Body of pancreas (tissue), 4 donors: ENCODE measurements at regions not wholly inside any gene's neighbourhood (a gene's known extent, or its start where the extent isn't known, plus 50 kb on each side); places are given as distances from the start of the nearest gene placed in this dataset.

Experiments
- ATAC-seq: fragments of 150-250 bp; one replicate; pipeline ENCODE4 v1.9.1; 2016
- DNase-seq, 4 donors: peaks; one replicate each; pipeline ENCODE4 v3.0.0-alpha.2; 2019
- H3K27ac ChIP-seq, 4 donors: fragments of 200-600 bp; sonication (generic); 1 replicate in 3 of 4; 2 replicates in 1 of 4; pipeline versions ENCODE4 v1.5.1 to v1.6.1; 2016 to 2019; ENCODE audit warnings: mild to moderate bottlenecking in 1 of 4, mixed read lengths in 1 of 4, moderate library complexity in 1 of 4
- H3K27me3 ChIP-seq, 2 donors: fragments of 200-600 bp; sonication (generic); one replicate each; pipeline ENCODE4 v1.6.0; 2016; ENCODE audit warnings: mild to moderate bottlenecking in 1 of 2
- H3K36me3 ChIP-seq, 2 donors: fragments of 200-600 bp; sonication (generic); replicated peaks in 1 of 2; 2 replicates each; pipeline ENCODE4 v1.5.1; 2016; ENCODE audit warnings: low read depth in 2 of 2; ENCODE audit not compliant: insufficient read depth in 1 of 2
- H3K4me1 ChIP-seq: fragments of 200-600 bp; sonication (generic); one replicate; pipeline ENCODE4 v1.6.0; 2016
- H3K4me3 ChIP-seq, 2 donors: fragments of 200-600 bp; sonication (generic); 1 replicate in 1 of 2; 2 replicates in 1 of 2; pipeline ENCODE4 v1.5.1; 2016 to 2019
- H3K9me3 ChIP-seq, 3 donors: fragments of 200-600 bp; sonication (generic); 1 replicate in 2 of 3; 2 replicates in 1 of 3; pipeline ENCODE4 v1.5.1; 2016
- POLR2A ChIP-seq, 3 donors: fragments of 450-650 bp; IDR thresholded peaks; one replicate each; pipeline ENCODE4 v1.6.1; 2016; ENCODE audit warnings: antibody characterized with exemption in 3 of 3, mild to moderate bottlenecking in 2 of 3
- WGBS, 2 donors: methylation state at CpG; one replicate each; pipeline ENCODE4 v1.1.5; 2017; 5-methylcytosine and 5-hydroxymethylcytosine counted together
- intact Hi-C: fragments of 100-400 bp; cut with DNase I; formaldehyde crosslinking; loops from one replicate; pipeline ENCODE4 v1.15.1; 2023
- TF ChIP-seq, protein P1 (sequence below), 7 experiments: fragments of 450-650 bp in 4 of 7; fragments of 200-600 bp in 3 of 7; sonication (generic) in 3 of 7; IDR thresholded peaks; one replicate each; pipeline ENCODE4 v1.5.1; 2016 to 2019; ENCODE audit warnings: antibody characterized with exemption in 7 of 7

DNA sequence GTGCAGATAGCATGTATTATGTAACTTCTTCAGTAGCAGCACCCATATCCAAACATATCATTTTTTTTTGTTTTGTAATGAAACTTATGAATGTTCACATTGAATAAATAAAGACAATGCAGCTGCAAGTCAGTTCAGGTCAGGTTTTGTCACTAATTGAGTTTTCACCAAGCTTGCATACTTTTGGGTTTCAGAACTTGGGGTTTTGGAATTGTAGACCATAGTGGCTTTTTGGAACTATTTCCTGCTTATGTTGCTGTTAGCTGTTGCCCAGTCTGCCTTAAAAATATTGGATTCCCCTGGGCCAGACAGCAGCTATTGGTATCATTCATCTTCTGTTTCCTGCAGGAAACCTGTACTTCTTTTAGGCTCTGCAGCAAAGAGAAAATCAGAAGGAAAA is 113.4 kb upstream of the LIMCH1 start:
- Histone ChIP-seq H3K27ac (no peak overlapping the region), H3K27me3 (no peaks in the 10 kb centered on the region), H3K4me1 (peaks cover 24% of the 10 kb centered on the region), H3K4me3 (no peak overlapping the region), H3K9me3 (no peaks in the 10 kb centered on the region), H3K36me3 (no peaks in the 10 kb centered on the region)
- DNase-seq (no peak), ATAC-seq (no peak)
- intact Hi-C loops = no loop called here
- TF ChIP-seq, protein P1, sequence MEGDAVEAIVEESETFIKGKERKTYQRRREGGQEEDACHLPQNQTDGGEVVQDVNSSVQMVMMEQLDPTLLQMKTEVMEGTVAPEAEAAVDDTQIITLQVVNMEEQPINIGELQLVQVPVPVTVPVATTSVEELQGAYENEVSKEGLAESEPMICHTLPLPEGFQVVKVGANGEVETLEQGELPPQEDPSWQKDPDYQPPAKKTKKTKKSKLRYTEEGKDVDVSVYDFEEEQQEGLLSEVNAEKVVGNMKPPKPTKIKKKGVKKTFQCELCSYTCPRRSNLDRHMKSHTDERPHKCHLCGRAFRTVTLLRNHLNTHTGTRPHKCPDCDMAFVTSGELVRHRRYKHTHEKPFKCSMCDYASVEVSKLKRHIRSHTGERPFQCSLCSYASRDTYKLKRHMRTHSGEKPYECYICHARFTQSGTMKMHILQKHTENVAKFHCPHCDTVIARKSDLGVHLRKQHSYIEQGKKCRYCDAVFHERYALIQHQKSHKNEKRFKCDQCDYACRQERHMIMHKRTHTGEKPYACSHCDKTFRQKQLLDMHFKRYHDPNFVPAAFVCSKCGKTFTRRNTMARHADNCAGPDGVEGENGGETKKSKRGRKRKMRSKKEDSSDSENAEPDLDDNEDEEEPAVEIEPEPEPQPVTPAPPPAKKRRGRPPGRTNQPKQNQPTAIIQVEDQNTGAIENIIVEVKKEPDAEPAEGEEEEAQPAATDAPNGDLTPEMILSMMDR (IDR thresholded peaks at IDR 0.05) = no peak
- TF ChIP-seq POLR2A (IDR thresholded peaks at IDR 0.05) = no peak

DNA sequence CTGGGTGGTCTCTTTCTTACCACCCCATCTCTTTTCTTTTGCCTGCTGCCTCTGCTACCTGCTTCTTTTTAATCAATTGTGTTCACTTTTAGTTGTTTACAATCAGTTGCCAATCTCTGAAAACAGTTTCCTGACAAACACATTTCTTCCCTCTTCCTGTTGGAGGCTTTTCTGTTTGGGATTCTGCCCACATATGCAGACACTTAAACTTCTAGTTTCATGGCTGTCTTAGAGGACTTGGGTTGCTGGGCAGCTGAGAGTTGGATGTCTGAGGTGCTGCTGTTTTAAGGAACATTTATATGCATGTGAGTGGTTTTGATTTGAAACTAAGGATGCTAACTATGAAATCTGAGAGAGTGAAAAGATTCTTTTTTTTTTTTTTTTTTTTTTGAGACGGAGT is 112.3 kb upstream of the LIMCH1 start:
- no peak for ATAC-seq
- Histone ChIP-seq H3K27ac (no peak overlapping the region), H3K9me3 (no peaks in the 10 kb centered on the region), H3K27me3 (no peaks in the 10 kb centered on the region), H3K4me3 (no peak overlapping the region), H3K36me3 (no peaks in the 10 kb centered on the region), H3K4me1 (peaks cover 24% of the 10 kb centered on the region)
- intact Hi-C loops = no loop called here
- no peak for TF ChIP-seq POLR2A (IDR thresholded peaks at IDR 0.05)
- TF ChIP-seq, protein P1 (IDR thresholded peaks at IDR 0.05) = no peak
- WGBS, 2 donors = 100% methylated on average over 1 of the region's 1 CpG
- DNase-seq = no peak

DNA sequence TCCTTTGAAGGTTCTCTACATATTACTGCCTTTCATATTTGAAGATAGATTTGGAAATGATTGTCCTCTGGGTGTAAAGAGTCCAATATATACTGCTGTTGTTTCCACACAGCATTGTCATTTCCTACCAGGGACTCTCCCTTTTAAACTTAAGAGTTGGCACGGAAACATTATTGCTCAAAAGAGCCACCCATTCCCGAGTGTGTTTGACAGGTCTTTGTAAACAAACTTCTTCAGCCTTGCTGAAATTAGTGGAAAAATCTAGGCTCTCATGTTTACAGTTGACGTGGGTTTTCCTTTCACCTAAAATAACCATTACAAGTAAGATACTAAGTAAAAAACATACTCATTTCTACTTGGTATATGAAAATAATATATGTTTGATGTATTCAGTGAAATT is 111.4 kb upstream of the LIMCH1 start:
- Histone ChIP-seq H3K4me3 (no peak overlapping the region), H3K36me3 (no peaks in the 10 kb centered on the region), H3K27me3 (no peaks in the 10 kb centered on the region), H3K9me3 (no peaks in the 10 kb centered on the region), H3K4me1 (peaks cover 24% of the 10 kb centered on the region), H3K27ac (peak overlapping the region in 1 of 4 donors; percentile 1)
- TF ChIP-seq, protein P1 (IDR thresholded peaks at IDR 0.05) = no peak
- TF ChIP-seq POLR2A (IDR thresholded peaks at IDR 0.05) = no peak
- 4 to 12% methylated on average over 3 of the region's 3 CpGs for WGBS, 2 donors
- ATAC-seq (peak; percentile 66), DNase-seq (no peak)
- intact Hi-C loops = no loop called here

DNA sequence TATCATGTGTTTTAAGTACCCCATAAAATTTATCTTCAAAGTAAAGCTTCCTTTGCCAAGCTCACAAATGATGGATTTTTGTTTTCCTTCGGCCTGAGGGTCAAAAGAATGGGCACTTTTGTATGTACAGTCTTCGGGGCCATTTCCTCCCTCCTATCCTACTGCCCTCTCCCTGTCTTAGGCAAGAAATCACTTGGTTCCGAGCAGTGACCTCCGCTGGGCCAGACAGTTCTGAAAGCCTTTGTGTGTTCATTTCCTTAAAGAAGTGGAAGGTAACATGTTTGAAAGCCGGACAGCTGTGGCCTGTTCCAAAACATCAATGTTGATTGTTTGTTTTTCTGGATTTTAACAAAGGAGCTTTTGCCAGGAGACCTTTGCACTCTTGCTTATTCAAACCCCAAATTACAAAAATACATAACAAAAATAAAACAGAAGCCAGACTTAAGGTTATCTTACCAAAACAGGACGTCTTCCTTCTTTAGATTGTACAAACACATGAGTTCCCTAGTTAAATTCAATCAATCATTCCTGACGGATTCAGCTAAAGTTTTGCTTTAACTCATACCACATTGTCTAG is 110.6 kb upstream of the LIMCH1 start:
- no peak for DNase-seq
- 42 to 44% methylated on average over 7 of the region's 7 CpGs for WGBS, 2 donors
- intact Hi-C loops = no loop called here
- Histone ChIP-seq H3K4me1 (peaks cover 24% of the 10 kb centered on the region), H3K4me3 (no peak overlapping the region), H3K27me3 (no peaks in the 10 kb centered on the region), H3K36me3 (no peaks in the 10 kb centered on the region), H3K27ac (peak overlapping the region in 2 of 4 donors; percentile 1 to 24), H3K9me3 (no peaks in the 10 kb centered on the region)
- TF ChIP-seq POLR2A (IDR thresholded peaks at IDR 0.05) = no peak
- TF ChIP-seq, protein P1 (IDR thresholded peaks at IDR 0.05) = no peak
- ATAC-seq = peak; percentile 48

DNA sequence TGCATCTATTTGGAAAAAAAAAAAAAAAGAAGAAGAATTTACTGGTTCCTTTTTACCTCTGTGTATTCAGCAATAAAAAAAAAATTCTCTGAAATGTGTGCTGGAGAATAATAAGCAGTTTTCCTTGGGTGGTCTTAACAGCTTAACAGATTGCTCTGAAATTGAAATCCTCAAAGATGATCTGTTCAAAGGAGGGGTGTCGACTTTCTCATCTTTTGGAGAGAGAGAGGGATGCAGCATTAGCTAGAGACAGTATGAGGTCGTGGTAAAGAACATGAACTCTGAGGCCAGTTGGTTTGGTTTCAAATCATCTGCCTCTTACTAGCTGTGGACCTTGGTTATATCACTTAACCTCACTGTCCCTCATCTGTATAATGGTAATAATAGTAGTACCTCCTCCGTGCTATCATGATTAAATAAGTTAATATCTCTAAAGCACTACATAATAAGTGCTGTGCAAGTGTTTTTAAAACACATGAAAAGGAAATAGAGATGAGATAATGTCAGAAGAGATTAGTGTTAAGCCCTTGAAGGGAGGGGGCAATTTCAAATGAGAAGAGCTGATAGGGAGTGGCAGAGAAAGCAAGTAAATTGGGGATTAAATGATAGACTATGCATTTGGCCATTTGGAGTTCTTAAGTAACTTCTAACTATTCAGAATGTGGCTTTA is 109.9 kb upstream of the LIMCH1 start:
- intact Hi-C loops = no loop called here
- no peak overlapping the region for H3K4me3 ChIP-seq
- no peak for ATAC-seq
- H3K27me3 ChIP-seq = no peaks in the 10 kb centered on the region
- H3K9me3 ChIP-seq = no peaks in the 10 kb centered on the region
- WGBS, 2 donors = 67 to 72% methylated on average over 3 of the region's 3 CpGs
- no peak for DNase-seq
- peak overlapping the region in 1 of 4 donors; percentile 24 for H3K27ac ChIP-seq
- no peak for TF ChIP-seq POLR2A (IDR thresholded peaks at IDR 0.05)
- TF ChIP-seq, protein P1 (IDR thresholded peaks at IDR 0.05) = no peak
- H3K36me3 ChIP-seq = no peaks in the 10 kb centered on the region
- peaks cover 24% of the 10 kb centered on the region for H3K4me1 ChIP-seq
